ENCODE measurements at regions not wholly inside any gene's neighbourhood (a gene's known extent, or its start where the extent isn't known, plus 50 kb on each side); places are given as distances from the start of the nearest gene placed in this dataset.
A peak's percentile ranks its signal among the peaks of the same experiment; 100 is the strongest.

GRCh38 chr2:17455343-17455742, 62.9 kb downstream of the RAD51AP2 start:
- FAIRE-seq = peak; percentile 47
- ChIA-PET POLR2A (no interaction called here), SMC1A (ENCODE audit: uncharacterized antibody, unreplicated experiment) (no interaction called here), RAD21 (ENCODE audit: unreplicated experiment) (no interaction called here), CTCF (no interaction called here)
- Histone ChIP-seq H3K9ac (ENCODE audit: control insufficient read depth, insufficient read depth, low read length) (no peak overlapping the region), H3K9me3 (replicated peaks; ENCODE audit: control insufficient read depth, insufficient read depth, low read length) (no peaks in the 10 kb centered on the region), H3K36me3 (ENCODE audit: control insufficient read depth in 2 of 2, insufficient read depth in 2 of 2, low read length in 1 of 2) (no peaks in the 10 kb centered on the region), H3K4me3 (no peak overlapping the region), H3K27me3 (replicated peaks in 1 of 2; ENCODE audit: control insufficient read depth in 2 of 2, insufficient read depth in 2 of 2, low read length in 1 of 2) (no peaks in the 10 kb centered on the region), H3K79me2 (ENCODE audit: control insufficient read depth, insufficient read depth, low read length) (no peaks in the 10 kb centered on the region), H2AFZ (ENCODE audit: control insufficient read depth, low read depth, low read length) (no peak overlapping the region), H3K4me1 (ENCODE audit: control insufficient read depth, insufficient read depth, low read length) (no peaks in the 10 kb centered on the region), H4K20me1 (ENCODE audit: control insufficient read depth, insufficient read depth) (no peaks in the 10 kb centered on the region), H3K4me2 (ENCODE audit: control insufficient read depth, insufficient read depth) (no peak overlapping the region), H3K27ac (ENCODE audit: control insufficient read depth, insufficient read depth) (no peak overlapping the region)
- DNase-seq (ENCODE audit: low read depth, low spot score) = no peak
- in situ Hi-C loops (cut with MboI) = no loop called here
- intact Hi-C loops (cut with micrococcal nuclease; ENCODE audit: unreplicated experiment) = no loop called here
- 15% methylated on average over 2 of the region's 2 CpGs for WGBS (ENCODE audit: insufficient coverage, insufficient replicate concordance, low lambda C conversion rate, missing lambda C conversion rate)
- no TSS peak for BruUV-seq (replicated peaks)
- ATAC-seq = no peak
- TF ChIP-seq CEBPZ (IDR thresholded peaks at IDR 0.05; ENCODE audit: low read depth, low read length) (no peak), E4F1 (IDR thresholded peaks at IDR 0.05; ENCODE audit: borderline replicate concordance, partially characterized antibody) (no peak), EP300 (IDR thresholded peaks at IDR 0.05; ENCODE audit: borderline replicate concordance in 1 of 2, control insufficient read depth in 1 of 2, low read depth in 2 of 2, low read length in 2 of 2) (no peak), USF2 (IDR thresholded peaks at IDR 0.05; ENCODE audit: borderline replicate concordance, low read depth, low read length) (no peak), NR2C1 (IDR thresholded peaks at IDR 0.05) (no peak), NKRF (conservative IDR thresholded peaks at IDR 0.05) (no peak), IRF4 (IDR thresholded peaks at IDR 0.05; ENCODE audit: low read depth, low read length) (no peak), BACH1 (IDR thresholded peaks at IDR 0.05; ENCODE audit: borderline replicate concordance) (no peak), ZNF687 (IDR thresholded peaks at IDR 0.05) (no peak), JUNB (IDR thresholded peaks at IDR 0.05) (no peak), NRF1 (conservative IDR thresholded peaks at IDR 0.05; ENCODE audit: low read depth, low read length) (no peak), NR2F1 (conservative IDR thresholded peaks at IDR 0.05) (no peak)
